NCI-H748 (cell line): ENCODE measurements at regions not wholly inside any gene's neighbourhood (a gene's known extent, or its start where the extent isn't known, plus 50 kb on each side); places are given as distances from the start of the nearest gene placed in this dataset.
A peak's percentile ranks its signal among the peaks of the same experiment; 100 is the strongest.
"Not testable (repeated sequence)": the region's sequence is repeated elsewhere in the genome, so short reads cannot be mapped to it uniquely, and the experiment has no call there.

ENCODE experiments used
- DNase-seq: peaks from one replicate; lab custom pipeline; 2025; ENCODE audit not compliant: unreplicated experiment; lab: John Stamatoyannopoulos, UW

DNA sequence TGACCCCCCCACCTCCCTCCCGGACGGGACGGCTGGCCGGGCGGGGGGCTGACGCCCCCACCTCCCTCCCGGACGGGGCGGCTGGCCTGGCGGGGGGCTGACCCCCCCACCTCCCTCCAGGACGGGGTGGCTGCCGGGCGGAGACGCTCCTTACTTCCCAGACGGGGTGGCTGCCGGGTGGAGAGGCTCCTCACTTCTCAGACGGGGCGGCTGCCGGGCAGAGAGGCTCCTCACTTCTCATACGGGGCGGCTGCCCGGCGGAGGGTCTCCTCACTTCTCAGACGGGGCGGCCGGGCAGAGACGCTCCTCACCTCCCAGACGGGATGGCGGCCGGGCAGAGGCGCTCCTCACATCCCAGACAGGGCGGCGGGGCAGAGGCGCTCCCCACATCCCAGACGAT lies 84.7 kb downstream of the OR2B2 start:
- not testable (repeated sequence) for DNase-seq

DNA sequence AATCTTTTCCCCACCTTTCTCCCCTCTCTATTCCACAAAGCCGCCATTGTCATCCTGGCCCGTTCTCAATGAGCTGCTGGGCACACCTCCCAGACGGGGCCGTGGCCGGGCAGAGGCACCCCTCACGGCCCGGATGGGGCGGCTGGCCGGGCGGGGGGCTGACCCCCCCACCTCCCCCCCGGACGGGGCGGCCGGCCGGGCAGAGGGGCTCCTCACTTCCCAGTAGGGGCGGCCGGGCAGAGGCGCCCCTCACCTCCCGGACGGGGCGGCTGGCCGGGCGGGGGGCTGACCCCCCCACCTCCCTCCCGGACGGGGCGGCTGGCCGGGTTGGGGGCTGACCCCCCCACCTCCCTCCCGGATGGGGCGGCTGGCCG lies 85.6 kb downstream of the OR2B2 start:
- not testable (repeated sequence) for DNase-seq

- DNase-seq = peak; percentile 75
Observed at GRCh38 chr6:27825848-27826611, 86.2 kb downstream of the OR2B2 start.

GRCh38 chr6:27825025-27825793 lies 87.0 kb downstream of the OR2B2 start:
- DNase-seq = peak; percentile 56

DNA sequence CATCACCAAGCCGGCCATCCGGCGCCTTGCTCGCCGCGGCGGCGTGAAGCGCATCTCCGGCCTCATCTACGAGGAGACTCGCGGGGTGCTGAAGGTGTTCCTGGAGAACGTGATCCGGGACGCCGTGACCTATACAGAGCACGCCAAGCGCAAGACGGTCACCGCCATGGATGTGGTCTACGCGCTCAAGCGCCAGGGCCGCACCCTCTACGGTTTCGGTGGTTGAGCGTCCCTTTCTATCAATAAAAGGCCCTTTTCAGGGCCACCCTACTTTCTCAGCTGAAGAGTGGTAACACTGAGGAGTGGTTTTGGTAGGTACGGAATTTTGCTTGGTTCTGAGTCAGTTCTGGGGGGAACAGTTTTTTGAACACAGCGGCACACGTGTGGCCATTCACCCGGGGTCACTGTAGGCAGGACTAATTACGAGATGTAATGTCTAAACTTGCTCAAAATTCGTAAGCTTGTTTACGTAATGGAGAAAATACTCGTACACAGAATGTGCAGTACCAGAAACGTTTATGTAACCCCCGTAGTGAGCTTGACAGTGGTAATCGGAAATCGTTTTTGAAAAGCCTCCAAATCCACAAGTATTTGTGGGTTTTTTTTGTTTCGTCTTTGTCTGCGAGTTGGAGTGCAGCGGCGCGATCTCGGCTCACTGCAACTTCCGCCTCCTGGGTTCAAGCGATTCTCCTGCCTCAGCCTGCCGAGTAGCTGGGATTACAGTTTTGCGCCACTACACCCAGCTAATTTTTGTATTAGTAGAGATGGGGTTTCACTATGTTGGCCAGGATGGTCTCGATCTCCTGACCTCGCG lies 87.8 kb downstream of the OR2B2 start:
- peak; percentile 62 for DNase-seq

DNA sequence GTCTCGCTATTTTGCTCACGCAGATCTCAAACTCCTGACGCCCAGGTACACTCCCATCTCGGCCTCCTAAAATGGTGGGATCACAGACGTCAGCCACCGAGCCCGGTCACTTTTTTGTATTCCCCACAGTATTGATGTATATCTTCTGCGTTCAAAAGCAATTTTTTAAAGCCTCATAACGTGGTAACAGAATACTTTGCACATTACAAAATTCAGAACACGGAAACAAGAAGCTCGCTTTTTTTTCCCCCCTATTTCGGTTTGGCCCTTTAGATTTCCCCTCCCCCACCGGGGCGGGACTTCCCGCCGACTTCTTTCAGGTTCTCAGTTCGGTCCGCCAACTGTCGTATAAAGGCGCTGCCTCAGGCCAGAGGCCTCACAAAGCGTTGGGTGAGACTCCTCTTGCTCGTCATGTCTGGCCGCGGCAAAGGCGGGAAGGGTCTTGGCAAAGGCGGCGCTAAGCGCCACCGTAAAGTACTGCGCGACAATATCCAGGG lies 88.4 kb downstream of the OR2B2 start:
- DNase-seq = peak; percentile 83

DNA sequence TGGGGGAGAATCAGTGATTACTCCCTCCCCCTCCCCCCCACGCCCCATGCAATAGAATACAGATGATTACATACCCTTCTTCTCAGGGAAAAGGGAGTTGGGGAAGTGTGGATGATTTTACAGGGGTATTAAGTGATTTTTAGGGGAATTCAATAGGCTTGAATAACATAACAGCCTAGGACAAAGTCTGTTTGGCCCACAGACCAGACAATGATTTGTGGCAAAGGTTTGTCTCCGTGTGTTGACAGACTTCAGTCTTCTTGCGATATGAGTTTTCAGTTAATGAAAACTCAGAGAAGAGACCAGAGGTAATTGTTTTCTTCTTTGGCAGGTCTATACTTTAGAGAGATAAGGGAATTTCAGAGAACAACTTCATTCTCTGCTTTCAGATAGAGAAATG lies 95.3 kb downstream of the OR2B2 start:
- no peak for DNase-seq

GRCh38 chr6:27814665-27815424 lies 97.4 kb downstream of the OR2B2 start:
- peak; percentile 95 for DNase-seq

GRCh38 chr6:27814415-27814664 lies 97.9 kb downstream of the OR2B2 start:
- not testable (repeated sequence) for DNase-seq

DNA sequence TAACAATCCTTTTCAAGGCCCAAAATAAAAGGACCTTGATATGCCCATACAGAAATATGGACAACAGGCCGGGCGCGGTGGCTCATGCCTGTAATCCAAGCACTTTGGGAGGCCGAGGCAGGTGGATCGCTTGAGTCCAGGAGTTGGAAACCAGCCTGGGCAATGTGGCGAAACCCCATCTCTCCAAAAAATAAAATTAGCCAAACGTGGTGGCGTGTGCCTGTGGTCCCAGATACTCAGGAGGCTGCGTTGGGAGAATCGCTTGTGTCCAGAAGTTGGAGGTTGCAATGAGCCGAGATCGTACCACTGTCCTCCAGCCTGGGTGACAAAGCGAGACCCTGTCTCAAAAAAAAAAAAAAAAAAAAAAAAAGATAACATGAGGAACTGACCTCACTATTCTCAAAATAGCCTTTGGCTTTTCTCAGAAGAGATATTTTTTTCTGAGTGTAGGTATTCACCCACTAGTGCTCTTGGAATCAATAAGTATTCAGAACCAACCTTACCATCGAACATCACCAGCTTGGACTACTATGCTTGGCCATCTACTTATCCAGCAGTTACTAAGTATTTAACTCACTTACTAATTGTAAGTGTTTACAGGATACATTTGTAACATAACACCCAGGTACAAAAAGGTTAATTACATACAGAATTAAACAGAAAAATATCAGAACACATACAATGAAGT lies 99.2 kb downstream of the OR2B2 start:
- DNase-seq = no peak

- peak; percentile 49 for DNase-seq
Observed at GRCh38 chr6:27812078-27812804, 100.0 kb downstream of the OR2B2 start.

DNA sequence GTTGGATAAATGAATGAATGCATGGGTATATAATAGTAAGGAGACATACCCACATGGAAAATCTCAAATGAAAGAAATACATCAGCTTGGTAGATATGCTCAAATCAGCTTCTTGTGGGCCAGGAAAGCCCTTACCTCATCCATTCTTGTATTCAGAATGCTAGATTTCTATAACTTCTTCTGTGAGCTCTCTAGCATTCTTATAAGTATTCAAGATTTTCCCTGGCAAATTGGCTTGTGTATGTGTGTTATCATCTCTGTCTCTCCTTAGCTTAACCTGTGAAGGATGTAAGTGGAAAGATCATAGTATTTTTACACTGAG lies 100.8 kb downstream of the OR2B2 start:
- DNase-seq = no peak

DNA sequence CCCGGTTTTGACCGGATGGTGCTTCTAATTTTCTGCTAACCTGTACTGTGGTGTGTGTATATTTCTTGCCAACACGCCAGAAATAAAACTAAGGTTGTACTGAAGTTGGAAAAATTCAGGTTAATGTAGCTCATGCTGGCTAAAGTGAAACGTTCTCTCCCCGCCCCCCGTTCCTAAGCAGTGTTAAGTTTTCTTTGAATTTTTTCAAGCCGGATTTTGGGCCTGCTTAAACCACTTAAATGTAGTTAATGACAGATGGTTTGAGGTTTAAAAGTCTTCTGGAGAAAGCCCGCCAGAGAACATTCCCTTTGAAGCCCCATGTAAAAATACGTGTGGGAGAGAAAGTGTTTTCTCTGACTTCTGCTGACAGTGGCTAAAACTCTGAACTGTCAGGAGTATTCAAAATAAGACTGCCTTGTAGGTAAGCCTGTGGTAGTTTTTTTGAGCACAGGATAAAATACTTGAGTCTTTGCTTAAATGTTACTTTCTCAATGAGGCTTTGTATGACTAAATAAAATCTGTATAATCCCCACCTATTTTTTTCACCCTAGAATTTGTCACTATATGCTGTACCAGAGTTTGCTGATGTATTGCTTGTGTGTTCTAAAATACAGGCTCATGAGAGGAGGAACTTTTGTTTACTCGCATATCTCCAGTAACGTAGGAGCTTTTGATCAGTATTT lies 101.3 kb downstream of the OR2B2 start:
- peak; percentile 49 for DNase-seq

DNA sequence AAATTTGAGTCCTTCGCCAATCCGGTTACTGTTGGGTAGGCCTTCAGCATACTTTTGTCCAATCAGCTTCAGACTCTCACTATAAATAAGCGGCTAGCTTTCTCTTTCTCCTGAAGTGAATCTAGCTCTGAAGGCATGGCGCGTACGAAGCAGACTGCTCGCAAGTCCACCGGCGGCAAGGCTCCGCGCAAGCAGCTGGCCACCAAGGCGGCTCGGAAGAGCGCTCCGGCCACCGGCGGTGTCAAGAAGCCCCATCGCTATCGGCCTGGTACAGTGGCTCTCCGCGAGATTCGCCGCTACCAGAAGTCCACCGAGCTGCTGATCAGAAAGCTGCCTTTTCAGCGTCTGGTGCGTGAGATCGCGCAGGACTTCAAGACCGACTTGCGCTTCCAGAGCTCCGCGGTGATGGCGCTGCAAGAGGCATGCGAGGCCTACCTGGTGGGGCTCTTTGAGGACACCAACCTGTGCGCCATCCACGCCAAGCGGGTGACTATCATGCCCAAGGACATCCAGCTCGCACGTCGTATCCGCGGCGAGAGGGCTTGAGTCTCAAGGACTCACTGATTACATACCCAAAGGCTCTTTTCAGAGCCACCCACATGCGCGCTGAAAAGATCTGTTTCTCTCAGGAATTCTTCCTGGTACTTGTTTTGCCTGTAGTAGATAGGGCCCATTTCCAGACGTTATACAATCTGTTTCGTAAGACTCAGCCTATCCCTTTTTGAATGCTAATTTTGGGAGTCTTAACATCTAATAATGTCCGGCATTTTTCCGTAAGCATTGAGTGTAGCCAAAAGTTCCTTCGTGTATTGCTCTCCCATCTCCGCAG lies 102.0 kb downstream of the OR2B2 start:
- DNase-seq = peak; percentile 99

GRCh38 chr6:27809067-27809938 lies 102.9 kb downstream of the OR2B2 start:
- DNase-seq = no peak

GRCh38 chr6:27808242-27809066 lies 103.7 kb downstream of the OR2B2 start:
- peak; percentile 65 for DNase-seq
